HFF-Myc (cell line): ENCODE measurements at regions not wholly inside any gene's neighbourhood (a gene's known extent, or its start where the extent isn't known, plus 50 kb on each side); places are given as distances from the start of the nearest gene placed in this dataset.
A peak's percentile ranks its signal among the peaks of the same experiment; 100 is the strongest.

ENCODE experiments used
- DNase-seq: peaks from one replicate; pipeline ENCODE4 v3.0.0-alpha.2; 2011; ENCODE audit warnings: low read depth; ENCODE audit errors: extremely low read depth
- H3K4me3 ChIP-seq: replicated peaks from 2 replicates; pipeline ENCODE4 v1.5.1; 2011; ENCODE audit warnings: low read depth, mild to moderate bottlenecking, control low read depth, low read length
- CTCF ChIP-seq: IDR thresholded peaks from 2 replicates; pipeline ENCODE4 v1.5.1; 2012; ENCODE audit warnings: mild to moderate bottlenecking, low read depth, low read length, control low read depth; ENCODE audit errors: missing control alignments

GRCh38 chr20:63072991-63073737 is 66.4 kb upstream of the BHLHE23 start:
- DNase-seq = no peak
- H3K4me3 ChIP-seq = no peak overlapping the region
- TF ChIP-seq CTCF = no peak

GRCh38 chr20:63072231-63072791 is 65.5 kb upstream of the BHLHE23 start:
- DNase-seq = no peak
- no peak for TF ChIP-seq CTCF
- H3K4me3 ChIP-seq = no peak overlapping the region

- TF ChIP-seq CTCF = no peak
- peak; percentile 4 for DNase-seq
- no peak overlapping the region for H3K4me3 ChIP-seq
These were observed 64.9 kb upstream of the BHLHE23 start for GRCh38 chr20:63071541-63072181.

GRCh38 chr20:63070771-63071540 is 64.2 kb upstream of the BHLHE23 start:
- no peak for DNase-seq
- TF ChIP-seq CTCF = no peak
- H3K4me3 ChIP-seq = no peak overlapping the region

GRCh38 chr20:63070301-63070625 is 63.5 kb upstream of the BHLHE23 start:
- no peak for TF ChIP-seq CTCF
- no peak overlapping the region for H3K4me3 ChIP-seq
- no peak for DNase-seq

GRCh38 chr20:63068711-63069367 is 62.1 kb upstream of the BHLHE23 start:
- no peak for TF ChIP-seq CTCF
- no peak for DNase-seq
- no peak overlapping the region for H3K4me3 ChIP-seq
